GM18909 (cell line): ENCODE measurements at regions not wholly inside any gene's neighbourhood (a gene's known extent, or its start where the extent isn't known, plus 50 kb on each side); places are given as distances from the start of the nearest gene placed in this dataset.

ENCODE experiments used
- ATAC-seq: cut with Tn5 transposase; IDR thresholded peaks from one replicate; pipeline ENCODE4 v1.9.1; 2021; ENCODE audit warnings: mild to moderate bottlenecking; ENCODE audit not compliant: unreplicated experiment, poor library complexity

GRCh38 chr7:13834328-13834761 is 155.1 kb downstream of the ETV1 start:
- no peak for ATAC-seq

- ATAC-seq, result no peak
Measured at GRCh38 chr7:13835442-13835841, 154.0 kb downstream of the ETV1 start.

- ATAC-seq, result no peak
Measured at GRCh38 chr7:13839063-13839462, 150.4 kb downstream of the ETV1 start.
